ENCODE measurements at regions not wholly inside any gene's neighbourhood (a gene's known extent, or its start where the extent isn't known, plus 50 kb on each side); places are given as distances from the start of the nearest gene placed in this dataset.

DNA sequence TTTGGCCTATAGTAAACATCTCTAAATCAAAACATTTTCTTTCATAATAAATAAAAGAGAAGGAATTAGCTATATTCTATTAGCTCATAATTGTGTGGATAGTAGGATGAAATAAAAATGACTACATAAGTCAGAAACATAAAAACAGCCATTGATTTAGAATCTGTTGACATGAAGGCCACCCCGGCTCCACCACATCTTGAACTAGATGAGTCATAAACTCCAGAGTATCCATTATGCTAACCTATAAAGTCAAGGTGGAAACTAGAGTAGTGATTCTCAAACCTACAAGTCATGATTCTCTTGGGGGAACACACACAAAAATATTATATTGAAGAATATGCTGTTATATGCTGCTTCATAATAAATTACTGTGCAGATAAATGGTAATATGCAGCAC lies 831.0 kb downstream of the TUSC7 start:
- H3K36me3 ChIP-seq, result no peaks in the 10 kb centered on the region
- H3K4me1 ChIP-seq, result no peaks in the 10 kb centered on the region
- no peaks in the 10 kb centered on the region for H3K27me3 ChIP-seq
- no peak overlapping the region for H3K27ac ChIP-seq
- no peaks in the 10 kb centered on the region for H3K9me3 ChIP-seq
- no peak overlapping the region for H3K4me3 ChIP-seq (replicated peaks in 1 of 3)
- no peak for TF ChIP-seq POLR2A (IDR thresholded peaks at IDR 0.05)
- TF ChIP-seq, protein P1, sequence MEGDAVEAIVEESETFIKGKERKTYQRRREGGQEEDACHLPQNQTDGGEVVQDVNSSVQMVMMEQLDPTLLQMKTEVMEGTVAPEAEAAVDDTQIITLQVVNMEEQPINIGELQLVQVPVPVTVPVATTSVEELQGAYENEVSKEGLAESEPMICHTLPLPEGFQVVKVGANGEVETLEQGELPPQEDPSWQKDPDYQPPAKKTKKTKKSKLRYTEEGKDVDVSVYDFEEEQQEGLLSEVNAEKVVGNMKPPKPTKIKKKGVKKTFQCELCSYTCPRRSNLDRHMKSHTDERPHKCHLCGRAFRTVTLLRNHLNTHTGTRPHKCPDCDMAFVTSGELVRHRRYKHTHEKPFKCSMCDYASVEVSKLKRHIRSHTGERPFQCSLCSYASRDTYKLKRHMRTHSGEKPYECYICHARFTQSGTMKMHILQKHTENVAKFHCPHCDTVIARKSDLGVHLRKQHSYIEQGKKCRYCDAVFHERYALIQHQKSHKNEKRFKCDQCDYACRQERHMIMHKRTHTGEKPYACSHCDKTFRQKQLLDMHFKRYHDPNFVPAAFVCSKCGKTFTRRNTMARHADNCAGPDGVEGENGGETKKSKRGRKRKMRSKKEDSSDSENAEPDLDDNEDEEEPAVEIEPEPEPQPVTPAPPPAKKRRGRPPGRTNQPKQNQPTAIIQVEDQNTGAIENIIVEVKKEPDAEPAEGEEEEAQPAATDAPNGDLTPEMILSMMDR (IDR thresholded peaks at IDR 0.05), result no peak
- intact Hi-C loops (cut with DNase I), result no loop called here
- 97 to 98% methylated on average over 1 of the region's 1 CpG for WGBS, 2 donors
- no peak for DNase-seq

- Histone ChIP-seq H3K27me3 (no peaks in the 10 kb centered on the region), H3K4me1 (no peaks in the 10 kb centered on the region), H3K4me3 (replicated peaks in 1 of 3) (no peak overlapping the region), H3K27ac (no peak overlapping the region), H3K36me3 (no peaks in the 10 kb centered on the region), H3K9me3 (no peaks in the 10 kb centered on the region)
- DNase-seq, result no peak
- TF ChIP-seq, protein P1 (IDR thresholded peaks at IDR 0.05), result no peak
- TF ChIP-seq POLR2A (IDR thresholded peaks at IDR 0.05), result no peak
- WGBS, 2 donors, result 88% methylated on average over 3 of the region's 3 CpGs
- intact Hi-C loops (cut with DNase I), result no loop called here
Observed at GRCh38 chr3:117541721-117542120, 832.1 kb downstream of the TUSC7 start.

GRCh38 chr3:117543521-117543920 lies 833.9 kb downstream of the TUSC7 start:
- no peaks in the 10 kb centered on the region for H3K36me3 ChIP-seq
- no peak for DNase-seq
- H3K4me3 ChIP-seq (replicated peaks in 1 of 3), result no peak overlapping the region
- WGBS, 2 donors, result 93 to 94% methylated on average over 1 of the region's 1 CpG
- intact Hi-C loops (cut with DNase I), result no loop called here
- no peaks in the 10 kb centered on the region for H3K27me3 ChIP-seq
- H3K27ac ChIP-seq, result no peak overlapping the region
- no peak for TF ChIP-seq POLR2A (IDR thresholded peaks at IDR 0.05)
- TF ChIP-seq, protein P1 (IDR thresholded peaks at IDR 0.05), result no peak
- no peaks in the 10 kb centered on the region for H3K4me1 ChIP-seq
- no peaks in the 10 kb centered on the region for H3K9me3 ChIP-seq

GRCh38 chr3:117545484-117545883 lies 835.9 kb downstream of the TUSC7 start:
- intact Hi-C loops (cut with DNase I), result no loop called here
- DNase-seq, result no peak
- Histone ChIP-seq H3K4me1 (no peaks in the 10 kb centered on the region), H3K27ac (no peak overlapping the region), H3K27me3 (no peaks in the 10 kb centered on the region), H3K9me3 (no peaks in the 10 kb centered on the region), H3K36me3 (no peaks in the 10 kb centered on the region), H3K4me3 (replicated peaks in 1 of 3) (no peak overlapping the region)
- TF ChIP-seq, protein P1 (IDR thresholded peaks at IDR 0.05), result no peak
- WGBS, 2 donors, result 76% methylated on average over 4 of the region's 4 CpGs

DNA sequence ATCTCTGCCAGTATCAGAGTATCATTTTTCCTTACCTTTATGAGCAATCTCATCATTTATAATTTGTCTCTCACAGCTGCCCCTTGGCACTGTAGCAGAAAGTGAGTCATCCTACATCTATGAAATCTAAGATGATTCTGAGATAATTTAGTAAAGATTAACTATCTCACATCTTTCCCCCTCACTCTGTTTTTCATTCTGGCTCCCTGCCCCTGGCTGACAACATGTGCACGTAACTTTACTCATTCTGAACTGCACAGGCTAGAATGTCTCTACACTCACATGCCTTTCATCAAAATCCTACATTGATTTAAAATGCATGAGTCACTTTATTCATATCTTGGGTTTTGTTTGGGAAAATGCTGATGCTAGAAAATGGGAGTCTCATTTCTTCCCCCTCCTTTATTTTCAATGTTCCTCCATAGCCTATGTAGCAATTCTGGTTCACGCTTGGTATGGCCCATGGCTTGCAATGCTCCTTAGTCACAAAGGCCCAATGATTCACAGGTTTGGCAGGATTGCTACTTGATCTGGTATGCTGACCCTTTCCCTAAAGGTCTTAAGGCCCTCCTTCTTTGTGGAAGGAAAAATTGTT lies 838.5 kb downstream of the TUSC7 start:
- Histone ChIP-seq H3K27me3 (no peaks in the 10 kb centered on the region), H3K9me3 (no peaks in the 10 kb centered on the region), H3K27ac (no peak overlapping the region), H3K36me3 (no peaks in the 10 kb centered on the region), H3K4me1 (no peaks in the 10 kb centered on the region), H3K4me3 (replicated peaks in 1 of 3) (no peak overlapping the region)
- no peak for DNase-seq
- intact Hi-C loops (cut with DNase I), result no loop called here
- WGBS, 2 donors, result 84 to 88% methylated on average over 2 of the region's 2 CpGs
- TF ChIP-seq, protein P1 (IDR thresholded peaks at IDR 0.05), result no peak
- no peak for TF ChIP-seq POLR2A (IDR thresholded peaks at IDR 0.05)

All from thyroid gland (tissue), 4 donors.